HG02642 (cell line): ENCODE measurements at regions not wholly inside any gene's neighbourhood (a gene's known extent, or its start where the extent isn't known, plus 50 kb on each side); places are given as distances from the start of the nearest gene placed in this dataset.

Experiments
- ATAC-seq: cut with Tn5 transposase; IDR thresholded peaks from one replicate; pipeline ENCODE4 v1.9.1; 2021; ENCODE audit warnings: mild to moderate bottlenecking; ENCODE audit not compliant: unreplicated experiment, poor library complexity

- no peak for ATAC-seq
These were observed 52.1 kb upstream of the KCNE2 start for GRCh38 chr21:34311561-34312330.

- no peak for ATAC-seq
These were observed 50.7 kb upstream of the KCNE2 start for GRCh38 chr21:34313116-34313515.
